ENCODE measurements at regions not wholly inside any gene's neighbourhood (a gene's known extent, or its start where the extent isn't known, plus 50 kb on each side); places are given as distances from the start of the nearest gene placed in this dataset.
"Not testable (repeated sequence)": the region's sequence is repeated elsewhere in the genome, so short reads cannot be mapped to it uniquely, and the experiment has no call there.

DNA sequence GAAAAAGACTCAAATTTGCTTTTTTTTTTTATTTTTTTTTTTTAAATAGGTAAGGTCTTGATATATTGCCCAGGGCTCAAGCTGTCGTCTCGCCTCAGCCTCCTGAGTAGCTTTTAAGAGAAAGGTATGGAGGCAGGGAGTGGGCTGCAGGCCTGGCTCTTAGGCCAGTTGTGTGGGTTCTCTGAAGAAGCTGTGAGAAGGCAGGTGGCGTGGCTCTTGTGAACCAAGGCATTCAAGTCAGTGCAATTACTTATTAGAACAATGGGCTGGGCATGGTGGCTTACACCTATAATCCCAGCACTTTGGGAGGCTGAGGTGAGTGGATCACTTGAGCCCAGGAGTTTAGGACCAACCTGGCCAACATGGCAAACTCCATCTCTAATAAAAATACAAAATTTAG lies 244.0 kb upstream of the SFRP2 start:
- no peak for DNase-seq (ENCODE audit: low spot score)

DNA sequence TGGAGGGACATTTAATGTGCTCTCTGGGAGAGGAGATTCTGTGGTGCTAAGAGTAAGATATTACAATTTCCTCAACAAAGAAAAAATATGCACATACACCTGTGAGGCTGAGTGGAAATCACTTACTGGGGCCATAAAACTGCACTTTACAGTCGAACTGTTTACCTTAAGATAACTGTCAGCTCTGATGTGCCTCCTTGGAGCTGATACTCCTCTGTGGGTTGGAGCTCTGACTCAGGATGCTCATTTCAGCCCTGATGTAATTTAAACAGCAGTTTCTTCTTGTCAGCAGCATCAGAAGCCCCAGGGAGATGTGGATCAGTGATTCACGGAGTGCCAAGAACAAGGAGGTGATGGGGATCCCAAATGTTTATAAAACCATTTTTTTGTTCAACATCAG lies 241.9 kb upstream of the SFRP2 start:
- no peak for DNase-seq (ENCODE audit: low spot score)

DNA sequence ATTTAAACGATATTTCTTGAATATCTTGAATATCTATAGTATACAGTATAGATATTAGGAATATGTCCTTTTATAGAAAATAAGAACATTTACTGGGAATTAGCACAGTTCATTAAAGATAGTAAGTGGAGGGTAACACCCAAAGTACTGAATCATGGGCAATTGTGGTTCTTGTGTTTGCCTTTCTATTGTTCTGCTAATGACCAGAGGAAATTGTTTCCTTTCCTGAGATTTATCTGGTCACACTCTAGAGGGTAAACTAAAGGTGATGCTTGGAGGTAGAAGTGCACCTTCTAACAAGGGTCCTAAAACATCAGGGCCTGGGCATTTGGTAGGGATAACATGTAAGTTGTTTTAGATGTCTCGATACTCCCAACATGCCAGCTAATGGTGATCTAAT lies 241.3 kb upstream of the SFRP2 start:
- no peak for DNase-seq (ENCODE audit: low spot score)

DNA sequence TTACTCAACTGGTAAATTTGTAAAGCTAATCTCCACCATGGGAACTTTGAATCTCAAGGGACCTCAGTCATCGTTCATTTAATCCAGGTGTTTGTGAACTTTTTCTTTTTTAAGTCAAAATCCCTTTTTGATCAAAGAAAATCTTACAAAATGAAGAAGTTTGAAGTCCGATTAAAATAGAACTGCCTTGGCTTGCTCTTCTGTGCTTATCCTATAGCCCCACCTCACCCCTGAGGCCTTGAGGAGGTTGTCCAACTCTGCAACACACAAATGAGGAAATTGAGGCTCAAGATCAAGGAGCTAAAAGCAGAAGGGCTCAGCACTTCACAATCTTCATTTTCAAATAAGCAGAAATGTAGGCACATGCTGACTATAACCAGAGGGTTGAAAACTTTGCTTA lies 240.3 kb upstream of the SFRP2 start:
- no peak for DNase-seq (ENCODE audit: low spot score)

DNA sequence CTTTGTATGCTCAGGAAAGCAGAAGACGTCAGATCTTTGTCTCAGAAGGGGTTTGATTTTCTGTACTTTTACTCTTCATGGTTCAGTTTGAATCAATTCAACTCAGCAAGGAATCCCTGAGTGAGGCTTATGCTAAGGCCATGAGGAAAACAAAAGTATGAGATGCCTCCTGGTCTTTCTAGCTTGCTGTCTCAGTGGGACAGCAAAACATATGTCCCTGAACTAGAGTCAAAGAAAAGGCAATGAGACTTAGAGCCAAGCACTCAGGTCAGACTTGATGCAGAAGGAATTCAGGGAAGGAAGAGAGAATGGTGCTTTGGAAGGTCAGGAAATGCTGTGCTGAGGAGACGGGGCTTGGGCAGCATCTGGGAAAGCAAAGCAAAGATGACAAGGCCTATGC lies 236.2 kb upstream of the SFRP2 start:
- DNase-seq (ENCODE audit: low spot score) = no peak

DNA sequence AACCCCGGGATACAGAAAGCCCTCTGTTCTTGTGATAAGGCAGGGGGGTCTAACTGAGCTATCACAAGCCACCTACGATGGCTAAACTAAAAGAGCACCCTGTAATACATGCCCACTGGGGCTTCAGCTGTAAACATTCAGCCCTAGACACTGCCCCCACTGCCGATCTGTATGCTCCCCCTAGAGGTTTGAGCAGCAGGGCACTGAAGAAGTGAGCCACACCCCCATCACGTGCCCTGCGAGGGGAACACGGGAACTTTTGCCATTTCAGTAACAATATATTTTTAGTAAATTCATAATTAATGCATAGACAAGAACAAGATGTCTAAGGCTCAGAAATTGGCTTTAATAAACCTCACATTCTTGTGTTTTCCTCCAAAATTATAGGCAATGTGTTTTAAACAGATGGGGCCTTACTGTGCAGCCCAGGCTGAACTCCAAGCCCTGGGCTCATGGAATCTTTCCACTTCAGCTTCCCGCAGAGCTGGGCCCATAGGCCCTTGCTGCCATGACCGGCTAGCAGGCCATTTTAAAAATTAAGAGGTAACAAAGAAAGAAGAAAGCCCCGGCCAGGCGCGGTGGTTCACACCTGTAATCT lies 235.3 kb upstream of the SFRP2 start:
- no peak for DNase-seq (ENCODE audit: low spot score)

DNA sequence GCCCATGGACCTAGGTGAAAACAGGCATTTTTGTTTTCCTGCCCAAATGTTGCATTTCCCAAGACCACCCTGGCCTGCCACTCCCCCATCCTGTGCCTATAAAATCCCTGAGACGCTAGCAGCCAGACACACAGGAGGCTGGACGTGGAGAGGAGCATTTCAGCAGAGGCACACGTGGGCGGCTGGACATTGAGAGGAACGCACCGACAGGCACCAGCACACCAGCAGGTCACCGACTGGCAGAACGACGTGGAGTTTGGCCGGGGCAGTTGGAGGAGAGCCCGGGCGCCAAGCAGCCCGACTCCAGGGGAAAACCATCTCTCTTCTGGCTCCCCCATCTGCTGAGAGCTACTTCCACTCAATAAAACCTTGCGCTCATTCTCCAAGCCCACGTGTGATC lies 234.8 kb upstream of the SFRP2 start:
- not testable (repeated sequence) for DNase-seq (ENCODE audit: low spot score)

DNA sequence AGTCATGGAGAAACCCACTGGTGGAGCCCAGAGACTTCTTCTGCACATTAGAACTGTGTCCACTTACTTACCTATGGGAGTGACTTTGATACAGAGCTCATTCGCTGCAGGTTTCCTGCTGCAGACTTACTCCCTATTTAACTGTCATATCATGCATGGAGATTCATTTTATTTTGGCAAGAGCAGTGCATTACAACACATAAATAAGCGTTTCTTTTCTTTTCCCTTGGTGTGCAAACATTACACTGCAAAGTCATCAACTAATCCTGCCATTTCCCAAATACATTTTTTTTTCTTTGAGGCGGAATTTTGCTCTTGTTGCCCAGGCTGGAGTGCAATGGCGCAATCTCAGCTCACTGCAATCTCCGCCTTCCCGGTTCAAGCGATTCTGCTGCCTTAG lies 230.9 kb upstream of the SFRP2 start:
- DNase-seq (ENCODE audit: low spot score) = no peak

DNA sequence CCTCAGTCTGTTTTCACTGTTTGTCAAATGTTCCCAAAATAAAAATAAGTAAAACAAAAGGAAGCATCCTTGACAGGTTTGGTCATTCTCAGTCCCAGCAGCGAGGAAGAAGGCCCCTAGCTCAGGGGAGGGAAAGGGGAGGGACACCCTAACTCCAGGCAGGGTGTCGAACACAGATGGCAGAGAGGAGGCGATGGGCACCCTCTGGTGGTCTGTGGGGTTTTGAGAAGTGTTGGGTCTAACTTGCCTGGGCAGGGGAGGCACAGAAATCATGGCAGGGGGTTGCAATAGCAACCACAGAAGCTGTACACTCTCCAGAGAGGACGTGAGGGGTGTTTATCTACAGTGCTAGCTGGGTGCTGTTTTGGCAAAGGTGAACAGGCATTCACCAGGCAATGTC lies 229.8 kb upstream of the SFRP2 start:
- DNase-seq (ENCODE audit: low spot score) = no peak

DNA sequence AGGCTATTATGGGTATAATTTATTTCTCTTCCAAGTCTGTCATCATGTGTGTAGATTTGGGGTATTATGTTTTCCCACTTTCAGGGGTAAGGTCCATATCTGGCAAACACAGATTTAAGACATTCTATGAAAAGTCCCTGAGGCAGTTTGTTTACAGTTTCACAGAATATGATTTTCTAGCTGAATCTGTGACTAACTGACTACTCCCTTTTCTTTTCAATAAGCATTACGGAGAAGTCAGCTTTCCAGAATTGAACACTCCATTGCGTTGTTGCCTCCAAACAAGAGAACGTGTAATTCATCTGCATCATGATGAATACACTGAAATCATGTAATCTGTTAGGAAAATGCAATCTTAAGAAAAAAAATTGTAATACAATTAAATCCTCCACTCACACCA lies 226.7 kb upstream of the SFRP2 start:
- no peak for DNase-seq (ENCODE audit: low spot score)

DNA sequence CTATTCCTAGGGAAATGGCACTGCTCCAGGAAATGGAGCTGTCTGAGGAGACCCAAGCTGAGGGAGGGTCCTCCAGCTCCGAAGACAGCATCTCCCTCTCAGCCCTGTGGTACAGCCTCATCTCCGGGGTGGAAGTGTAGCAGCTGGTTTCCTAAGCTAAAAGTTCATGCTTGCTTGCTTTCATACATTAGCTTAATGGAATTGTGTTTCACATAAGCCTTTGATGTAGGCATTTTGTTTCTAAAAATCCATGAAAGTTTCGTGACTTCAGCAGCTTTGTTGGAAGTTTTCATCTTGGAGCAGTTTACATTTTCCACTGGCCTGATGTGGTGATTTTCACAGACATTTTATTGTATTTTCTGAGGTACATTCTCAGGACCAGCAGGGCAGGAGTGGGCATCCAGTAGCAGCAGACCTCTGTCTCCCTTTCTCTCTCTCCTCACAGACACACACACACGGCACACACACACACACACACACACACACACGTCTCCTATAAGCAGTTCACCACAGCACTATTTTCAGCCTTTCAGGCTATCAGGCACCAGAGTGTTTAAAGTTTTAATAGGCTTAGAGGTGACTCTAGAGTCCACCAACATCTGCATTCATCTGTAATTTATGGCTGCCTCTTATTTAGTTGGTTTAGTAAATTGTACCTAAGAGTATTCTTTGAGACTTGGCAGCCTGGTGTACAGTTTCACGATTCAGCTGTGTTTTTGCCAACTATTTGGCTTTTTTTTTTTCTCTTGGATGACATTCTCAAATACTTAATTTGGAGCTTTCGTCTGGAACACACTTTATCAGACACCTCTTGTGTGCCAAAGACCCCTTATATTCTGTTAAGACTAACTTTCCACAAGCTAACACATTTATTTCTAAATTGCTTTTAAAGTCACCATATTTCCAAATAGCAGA lies 225.8 kb upstream of the SFRP2 start:
- DNase-seq (ENCODE audit: low spot score) = no peak

DNA sequence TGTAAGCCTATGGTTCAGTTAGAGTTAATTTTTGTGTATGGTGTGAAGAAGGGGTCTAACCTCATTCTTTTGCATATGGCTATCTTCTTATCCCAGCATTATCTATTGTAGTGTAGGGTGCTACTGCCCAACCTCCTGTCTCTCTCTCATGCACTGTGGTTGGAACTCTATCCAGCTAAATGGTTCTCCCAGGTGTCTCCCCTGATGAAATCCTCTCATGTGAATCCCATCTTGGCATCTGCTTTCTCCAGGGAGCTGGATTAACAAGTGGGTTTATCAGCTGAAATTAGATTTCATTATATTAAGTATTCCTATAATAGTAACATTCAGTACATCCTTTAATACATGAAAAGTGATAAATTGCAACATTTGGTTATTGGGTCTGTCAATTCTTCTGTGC lies 224.7 kb upstream of the SFRP2 start:
- no peak for DNase-seq (ENCODE audit: low spot score)

DNA sequence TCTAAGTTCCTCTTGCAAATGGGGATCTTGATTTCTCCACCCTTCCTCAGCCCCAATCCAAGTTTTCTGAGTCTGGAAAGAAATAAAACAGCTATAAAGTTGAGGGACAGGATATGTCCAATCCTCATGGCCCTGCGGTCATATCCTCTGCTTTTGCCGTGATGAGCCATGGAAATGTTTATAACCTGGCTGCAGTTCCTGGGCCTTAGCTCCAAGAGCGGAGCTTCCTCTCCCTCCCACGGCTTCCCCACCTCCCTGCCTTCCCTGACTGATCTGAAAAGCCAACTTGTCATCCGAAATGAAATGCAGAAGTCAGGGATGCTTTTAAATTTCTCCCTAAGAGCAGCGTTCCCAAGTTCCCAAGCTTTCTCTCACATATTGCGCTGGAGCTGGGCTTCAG lies 221.5 kb upstream of the SFRP2 start:
- peak; percentile 47 for DNase-seq (ENCODE audit: low spot score)

DNA sequence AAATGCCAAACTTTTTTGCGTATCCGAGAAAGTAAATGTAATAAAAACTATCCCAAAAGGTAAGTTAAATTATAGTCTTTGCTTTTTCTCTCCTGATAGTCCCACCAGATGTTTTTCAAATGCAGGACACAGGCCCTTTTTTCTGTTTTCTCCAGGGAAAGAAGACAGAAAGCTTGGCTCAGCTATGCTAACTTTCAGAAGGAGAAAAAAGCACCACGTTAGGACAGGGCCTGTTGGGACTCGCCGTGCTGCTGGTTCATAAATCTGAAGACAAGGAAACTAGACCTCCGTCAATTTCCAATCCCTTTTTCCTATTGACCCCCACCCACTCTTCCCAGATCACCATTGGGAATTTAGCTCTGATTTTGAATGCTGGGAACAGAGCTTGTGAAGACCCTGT lies 220.9 kb upstream of the SFRP2 start:
- DNase-seq (ENCODE audit: low spot score) = no peak

DNA sequence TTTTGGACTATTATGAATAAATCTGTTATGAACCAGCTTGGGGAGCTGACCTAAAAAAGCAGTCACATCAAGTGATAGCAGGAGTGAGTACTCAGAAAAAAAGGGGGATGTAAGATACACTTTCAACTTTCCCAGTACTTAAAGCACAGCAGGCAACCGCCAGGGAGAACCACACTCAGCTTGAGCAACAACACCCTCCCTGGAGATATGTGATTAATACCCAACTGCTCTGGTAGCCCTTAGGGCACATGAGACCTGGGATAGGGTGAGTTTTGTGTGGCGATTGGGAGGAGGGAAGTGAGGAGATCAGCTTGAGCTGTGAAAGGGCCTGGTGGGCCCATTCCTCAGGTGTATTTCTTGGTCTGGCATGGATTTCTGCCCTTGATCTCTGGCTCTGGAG lies 220.3 kb upstream of the SFRP2 start:
- no peak for DNase-seq (ENCODE audit: low spot score)

DNA sequence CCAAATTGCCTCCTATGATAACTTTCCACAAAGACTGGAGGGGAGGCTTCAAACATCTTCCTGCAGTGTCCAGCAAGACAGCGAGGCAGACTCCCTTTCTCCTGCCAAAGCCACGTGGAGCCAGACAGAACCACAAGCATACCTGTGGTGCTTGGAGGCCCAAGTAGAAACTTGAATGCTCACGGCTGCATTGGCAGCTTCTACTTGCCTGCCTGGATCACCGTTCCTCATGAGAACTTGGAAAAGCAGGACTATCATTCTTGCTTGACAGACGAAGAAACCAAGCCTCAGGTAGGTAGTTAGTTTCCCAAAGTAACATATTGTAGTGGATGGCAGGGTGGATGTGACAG lies 216.3 kb upstream of the SFRP2 start:
- DNase-seq (ENCODE audit: low spot score) = no peak

DNA sequence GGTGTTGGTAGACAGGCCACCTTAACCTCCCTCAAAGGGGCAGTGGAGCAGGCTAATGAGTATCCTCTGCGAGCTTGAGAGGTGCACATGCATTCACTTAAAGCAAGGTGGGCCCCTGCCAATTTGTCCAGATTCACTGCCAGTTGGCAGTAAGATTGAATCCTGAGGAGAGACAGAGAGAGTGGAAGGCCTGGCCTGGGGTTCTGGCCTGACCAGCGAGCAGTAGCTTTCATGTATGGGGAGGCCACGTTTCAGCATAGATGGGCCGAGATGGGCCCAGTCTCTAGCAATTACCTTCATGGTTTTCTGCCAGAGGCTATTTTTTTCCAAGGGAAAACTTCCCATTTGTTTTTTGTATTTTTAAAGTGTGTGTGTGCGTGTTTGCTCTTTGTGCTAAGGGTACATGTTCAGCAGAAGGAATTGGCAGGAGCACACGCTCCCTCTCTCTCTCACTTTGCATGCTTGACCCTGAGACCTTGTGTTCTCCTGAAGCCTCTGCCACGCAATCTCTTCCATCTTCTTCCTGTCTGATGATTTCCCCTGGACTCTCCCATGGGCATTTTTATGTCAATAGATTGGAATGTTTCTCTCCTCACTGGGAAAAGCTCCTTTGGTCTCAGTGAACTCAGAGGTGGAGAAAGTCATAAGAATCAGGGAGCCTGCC lies 215.8 kb upstream of the SFRP2 start:
- DNase-seq (ENCODE audit: low spot score) = peak; percentile 86

DNA sequence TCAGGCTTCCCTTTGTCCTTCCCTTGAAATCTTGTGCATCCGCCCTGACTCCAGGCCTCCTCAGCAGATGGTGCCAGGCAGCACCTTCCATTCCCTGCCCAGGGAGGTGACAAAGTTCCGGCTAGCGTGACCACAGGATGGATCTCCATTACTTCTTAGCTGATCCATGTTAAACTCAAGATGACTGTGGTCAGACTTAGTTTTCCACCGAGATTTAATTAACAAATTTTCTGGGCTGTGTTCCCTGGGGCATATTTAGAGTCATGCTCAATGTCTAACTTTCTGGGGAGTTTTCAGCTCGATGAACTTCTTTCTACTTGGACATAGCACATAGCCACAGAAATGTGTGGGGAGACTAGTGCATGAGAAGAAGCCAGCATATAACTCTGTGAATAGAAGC lies 215.1 kb upstream of the SFRP2 start:
- peak; percentile 29 for DNase-seq (ENCODE audit: low spot score)

DNA sequence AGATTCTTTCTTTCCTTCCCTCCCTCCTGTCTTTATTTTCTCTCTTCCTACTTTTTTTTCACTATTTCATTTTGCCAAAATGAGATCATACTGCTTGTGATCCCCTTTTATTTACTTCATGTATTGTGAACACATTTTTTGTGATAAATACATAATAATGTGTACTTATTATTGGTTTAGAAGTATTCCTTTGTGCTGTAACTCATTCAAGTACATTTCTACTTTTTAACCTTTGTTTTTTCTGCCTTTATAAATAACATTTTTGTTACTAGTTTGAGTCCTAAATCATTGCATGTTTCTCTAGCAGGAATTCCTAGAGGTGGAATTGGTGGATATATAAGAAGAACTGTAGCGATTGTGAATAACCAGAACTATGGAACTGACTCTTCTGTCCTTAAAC lies 214.5 kb upstream of the SFRP2 start:
- DNase-seq (ENCODE audit: low spot score) = no peak

DNA sequence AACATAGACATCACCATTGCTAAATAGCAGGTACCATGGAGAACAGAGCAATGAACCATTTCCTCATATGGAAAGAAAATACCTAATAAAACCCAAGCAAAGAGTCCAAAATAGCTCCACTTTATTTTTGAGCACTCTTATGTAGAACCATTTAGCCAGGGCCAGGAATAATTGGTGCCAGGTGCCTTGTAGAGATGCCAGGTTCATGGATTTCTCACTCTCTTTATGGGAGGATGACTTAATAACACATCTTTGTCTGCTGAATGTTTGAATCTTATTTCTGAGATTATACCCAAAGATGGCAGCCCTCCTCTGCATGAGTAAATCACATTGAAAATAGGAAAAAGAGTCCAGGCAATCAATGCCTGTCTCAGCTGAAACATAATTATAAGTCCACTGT lies 212.3 kb upstream of the SFRP2 start:
- DNase-seq (ENCODE audit: low spot score) = no peak

DNA sequence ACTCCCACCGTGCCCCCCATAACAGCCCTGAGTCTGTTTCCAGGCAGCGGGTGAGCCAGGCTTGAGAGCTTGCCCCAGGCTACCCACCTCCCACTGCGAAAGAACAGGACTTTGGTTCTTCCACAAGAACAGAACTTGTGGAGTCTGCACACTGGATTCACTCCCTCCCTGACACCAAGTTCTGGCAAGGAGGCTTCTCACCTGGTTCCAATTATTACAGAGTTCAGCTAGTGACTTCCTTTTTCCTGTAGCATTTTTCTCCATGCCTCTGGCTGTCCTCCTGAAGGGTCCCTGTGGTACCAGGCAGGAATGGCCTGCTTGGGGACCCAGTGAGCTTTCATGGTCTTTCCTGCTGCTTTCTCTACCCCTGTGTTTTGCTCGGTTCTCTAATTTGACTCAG lies 208.6 kb upstream of the SFRP2 start:
- DNase-seq (ENCODE audit: low spot score) = no peak

DNA sequence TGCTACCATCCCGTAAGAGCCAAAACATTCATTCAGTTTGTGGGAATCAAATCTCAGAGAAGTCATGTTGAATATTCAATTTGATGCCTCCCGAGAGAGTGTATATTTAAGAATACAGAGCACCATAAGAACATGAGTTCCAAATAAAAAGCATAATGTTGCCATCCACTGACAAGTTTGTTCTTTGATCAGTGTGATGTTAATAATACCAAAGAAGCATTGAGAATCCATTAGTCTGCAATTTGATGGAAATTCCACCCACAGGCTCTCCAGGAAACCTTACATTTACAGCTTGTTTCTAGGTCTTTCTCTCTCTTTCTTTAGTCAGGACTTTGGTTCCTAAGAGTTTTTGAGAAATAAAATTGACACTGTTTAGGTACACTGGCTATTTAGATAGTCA lies 200.6 kb upstream of the SFRP2 start:
- DNase-seq (ENCODE audit: low spot score) = no peak

Data from AG20443 (cell line).